Inferior parietal cortex (tissue), 1 donor: ENCODE measurements at regions not wholly inside any gene's neighbourhood (a gene's known extent, or its start where the extent isn't known, plus 50 kb on each side); places are given as distances from the start of the nearest gene placed in this dataset.

Experiments used
- DNase-seq: peaks from one replicate; pipeline ENCODE4 v3.0.0-alpha.2; 2016; ENCODE audit errors: extremely low spot score

DNA sequence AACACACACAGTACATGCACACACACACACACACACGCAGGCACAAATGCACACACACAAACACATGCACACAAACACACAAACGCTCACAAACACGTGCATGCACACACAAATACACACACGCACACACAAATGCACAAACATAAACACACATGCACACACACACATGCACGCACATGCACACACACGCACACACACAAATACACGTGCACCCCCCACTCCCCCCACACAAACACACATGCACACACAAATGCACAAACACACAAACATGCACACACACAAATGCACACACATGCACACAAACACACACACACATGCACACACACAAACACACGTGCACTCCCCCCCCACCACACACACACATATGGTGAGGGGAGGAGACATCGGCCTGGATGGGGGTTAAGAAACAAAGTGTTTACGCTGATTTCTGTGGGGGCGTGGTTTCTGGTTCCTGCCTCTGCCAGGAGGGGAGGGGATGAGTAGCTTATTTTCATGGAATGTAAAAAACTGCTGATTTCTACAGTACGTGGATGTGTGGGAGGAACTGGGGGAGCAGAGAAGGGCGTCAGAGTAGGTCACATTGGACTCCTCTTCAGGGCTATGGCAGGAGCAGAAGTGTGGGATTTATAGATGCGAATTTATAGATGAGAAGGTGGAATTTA lies 607.2 kb downstream of the QKI start:
- DNase-seq: no peak

- no peak for DNase-seq
These were observed 605.6 kb downstream of the QKI start for GRCh38 chr6:164020142-164020541.

GRCh38 chr6:164018133-164018532 lies 603.6 kb downstream of the QKI start:
- no peak for DNase-seq

- no peak for DNase-seq
These were observed 601.5 kb downstream of the QKI start for GRCh38 chr6:164016056-164016455.

DNA sequence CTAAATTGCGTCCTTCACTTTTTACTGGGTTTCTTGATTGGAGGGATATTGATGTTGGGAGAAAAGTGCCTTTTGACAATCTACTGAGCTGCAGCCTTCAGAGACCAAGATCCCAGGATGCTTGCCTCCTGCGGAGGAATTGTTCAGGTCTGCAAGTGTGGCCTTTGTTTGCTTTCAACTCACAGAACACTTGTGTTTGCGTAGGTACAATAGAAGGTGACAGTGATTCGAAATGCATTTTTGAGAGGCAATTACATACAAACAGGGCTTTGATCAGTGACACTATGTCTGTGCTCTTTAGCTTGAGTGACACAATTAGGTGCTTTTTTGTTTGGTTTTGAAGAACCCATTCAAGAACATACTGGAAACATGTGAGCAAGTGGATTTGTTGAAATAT lies 600.6 kb downstream of the QKI start:
- DNase-seq: no peak

DNA sequence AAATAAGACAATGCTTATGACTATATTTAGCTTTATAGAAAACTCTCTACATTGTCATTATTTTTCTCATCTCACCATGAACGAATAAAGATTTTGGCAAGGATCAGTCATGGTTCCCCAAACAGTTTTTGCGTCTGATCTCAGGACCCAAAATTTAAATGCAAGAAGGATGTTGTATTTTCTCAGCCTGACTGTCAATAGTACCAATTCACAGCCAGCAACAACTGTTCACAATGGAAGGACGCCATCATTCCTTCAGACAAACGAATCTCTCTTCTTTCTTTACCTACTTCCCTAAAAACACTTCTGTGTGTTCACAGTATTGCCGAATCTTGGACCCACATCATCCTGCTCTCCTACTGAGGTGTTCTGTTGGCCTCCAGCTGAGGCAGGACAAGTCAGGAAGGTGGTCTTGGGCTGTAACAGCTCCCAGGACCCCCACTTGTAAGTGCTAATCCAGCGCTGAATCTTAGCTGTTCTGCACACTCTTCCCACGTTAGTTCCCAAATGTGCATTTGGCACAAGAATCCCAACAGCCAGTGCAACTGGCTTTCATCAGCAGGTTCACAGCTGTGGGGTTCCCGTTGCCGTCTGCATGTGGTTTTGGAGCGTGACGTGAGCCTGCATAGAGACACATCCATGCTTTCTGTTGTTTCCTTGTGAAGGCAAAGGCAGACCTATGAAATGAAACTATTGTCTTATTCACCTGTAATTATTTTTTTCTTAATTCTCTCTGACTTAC lies 600.0 kb downstream of the QKI start:
- no peak for DNase-seq

DNA sequence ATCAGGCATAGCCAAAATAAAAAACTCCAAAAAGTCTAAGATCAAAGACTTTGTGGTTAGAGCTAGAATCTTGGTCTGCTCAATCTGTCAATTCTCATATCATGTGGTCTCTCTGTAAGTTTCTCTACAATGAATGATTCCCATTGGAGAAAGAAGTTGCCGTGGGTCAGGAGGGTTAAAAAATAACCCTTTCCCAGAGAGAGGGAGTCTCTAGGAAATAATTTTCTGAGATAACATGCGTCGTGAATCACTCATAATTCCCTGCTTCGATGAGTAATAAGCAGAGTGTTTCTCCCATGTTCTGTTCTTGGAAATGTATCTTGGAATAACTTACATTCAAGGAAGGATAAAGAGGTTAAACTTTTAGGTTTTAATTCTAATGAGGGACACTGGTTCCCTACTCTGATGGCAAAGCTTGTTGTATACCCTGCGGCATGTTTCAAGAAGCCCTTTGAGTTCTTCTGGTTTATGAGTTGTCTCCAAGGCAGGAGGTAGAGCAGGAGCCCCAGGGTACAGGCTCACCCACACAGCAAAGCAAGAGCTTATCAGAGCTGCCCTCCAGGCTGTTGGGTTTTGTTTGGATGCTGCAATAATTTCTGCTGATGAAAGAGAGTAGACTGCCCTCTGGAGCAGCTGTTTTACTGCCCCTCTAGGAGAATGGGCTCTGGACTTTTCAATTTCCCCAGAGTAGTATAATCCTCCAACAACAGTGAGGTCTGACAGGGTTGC lies 599.1 kb downstream of the QKI start:
- no peak for DNase-seq

- no peak for DNase-seq
These were observed 596.8 kb downstream of the QKI start for GRCh38 chr6:164011321-164011720.

DNA sequence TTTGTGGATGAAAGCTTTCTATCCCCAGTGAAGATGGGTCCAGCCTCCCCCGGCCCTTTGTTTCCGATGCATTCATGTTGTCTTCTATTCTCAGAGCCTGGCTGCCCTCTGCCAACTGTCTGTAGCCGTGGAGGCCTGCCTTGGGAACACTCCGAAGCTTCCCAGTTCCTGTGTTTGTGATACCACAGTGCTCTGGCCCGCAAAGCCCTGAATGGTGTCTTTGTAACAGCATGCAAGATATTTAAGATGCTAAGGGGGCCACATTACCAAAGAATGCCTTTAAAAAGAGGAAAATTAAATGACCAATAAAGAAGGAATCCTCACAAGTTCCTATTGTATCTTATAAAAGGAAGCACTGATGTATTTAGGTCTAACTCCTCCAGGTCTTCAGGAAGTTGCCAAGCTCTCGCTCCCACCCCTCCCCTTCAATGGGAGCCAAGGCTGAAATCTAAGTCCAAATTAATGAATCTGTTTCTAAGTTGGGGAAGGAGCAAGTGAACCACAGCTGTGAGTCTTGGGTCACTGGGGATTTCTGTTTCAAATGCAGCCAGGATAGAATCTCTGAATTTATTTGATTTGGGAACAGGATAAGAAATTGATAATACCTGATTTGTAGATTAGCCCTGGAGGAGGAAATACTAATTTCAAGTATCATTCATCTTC lies 596.1 kb downstream of the QKI start:
- DNase-seq: no peak

DNA sequence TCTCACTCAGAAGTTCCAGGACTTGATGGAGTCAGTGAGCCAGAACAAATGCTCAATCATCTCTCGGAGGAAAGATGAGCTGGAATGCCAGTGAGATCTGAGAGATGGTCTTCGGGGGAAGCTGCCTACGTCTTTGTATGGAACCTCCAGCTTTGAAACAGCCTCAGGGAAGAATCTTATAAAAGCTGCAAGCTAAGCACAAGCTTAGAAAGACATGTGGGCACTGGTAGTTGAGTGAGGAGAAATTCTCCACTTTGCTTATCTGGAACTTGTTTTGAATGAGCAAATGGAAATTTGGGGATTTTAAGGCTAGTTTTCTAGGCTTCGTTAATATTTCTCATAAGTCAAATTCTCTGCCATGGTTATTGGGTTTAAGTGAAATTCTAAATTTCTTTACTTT lies 594.4 kb downstream of the QKI start:
- DNase-seq: no peak

- no peak for DNase-seq
These were observed 593.4 kb downstream of the QKI start for GRCh38 chr6:164007881-164008280.

GRCh38 chr6:164006459-164006858 lies 591.9 kb downstream of the QKI start:
- no peak for DNase-seq

DNA sequence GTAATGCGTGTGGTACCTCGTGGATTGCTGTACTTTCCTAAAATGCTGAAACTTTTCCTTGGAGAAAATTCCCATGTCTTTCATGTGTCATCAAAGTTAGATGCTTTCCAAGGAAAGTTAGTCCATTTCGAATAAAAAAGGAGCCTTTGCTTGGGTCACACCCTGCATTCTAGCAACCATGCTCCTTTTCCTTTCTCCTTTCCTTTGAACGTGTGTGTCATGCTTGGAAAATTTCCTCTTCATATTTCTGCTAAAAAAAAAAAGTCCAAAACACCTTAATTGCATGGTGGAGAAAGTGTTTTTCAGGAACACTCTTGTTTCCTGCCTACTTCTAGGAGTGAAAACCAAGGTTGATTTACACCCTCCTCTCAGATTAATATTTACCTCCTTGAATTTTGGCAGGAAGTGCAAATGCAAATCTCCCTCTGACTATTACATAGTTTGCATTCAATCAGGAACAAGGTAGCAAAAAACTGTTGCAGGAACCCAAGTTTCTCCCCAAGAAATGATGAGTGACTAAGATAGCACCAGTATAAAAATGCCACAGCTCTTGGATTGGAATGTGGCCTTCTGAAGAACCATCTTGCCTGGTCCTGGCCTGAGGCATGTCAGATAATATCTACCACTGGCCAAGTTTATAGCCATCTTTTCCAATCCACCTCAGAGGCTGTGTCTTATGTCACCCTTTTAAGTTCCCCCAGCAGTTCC lies 590.6 kb downstream of the QKI start:
- no peak for DNase-seq

- DNase-seq: no peak
These were observed 585.8 kb downstream of the QKI start for GRCh38 chr6:164000276-164000675.

DNA sequence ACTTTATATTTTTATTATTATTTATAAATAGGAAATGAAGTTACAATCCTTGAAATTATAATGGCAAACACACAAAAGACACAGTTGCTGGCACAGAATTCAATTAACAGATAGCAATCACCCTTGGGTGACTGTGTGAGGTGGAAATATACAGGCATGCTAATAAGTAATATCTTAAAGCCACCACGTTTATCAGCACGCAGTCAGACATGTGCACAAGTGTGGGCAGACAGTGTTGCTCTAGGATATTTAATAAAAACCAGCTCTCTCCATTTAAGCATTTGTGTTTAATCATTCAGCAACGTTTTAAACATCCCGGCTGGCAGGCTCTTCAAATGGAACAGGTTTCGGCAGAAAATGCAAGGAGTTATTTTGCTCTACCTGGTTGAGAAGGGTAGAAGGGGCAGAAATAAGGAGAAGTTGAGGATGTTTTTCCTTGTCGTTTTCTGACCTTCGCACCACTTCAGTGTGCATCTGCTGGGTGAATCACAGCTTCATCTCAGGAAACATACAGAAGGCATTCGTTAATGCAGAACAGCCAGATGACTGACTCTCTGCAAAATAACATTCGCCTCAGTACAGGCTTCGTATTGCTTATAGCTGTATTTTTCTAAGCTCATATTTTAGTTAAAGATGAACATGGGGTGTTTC lies 585.1 kb downstream of the QKI start:
- DNase-seq: no peak

- DNase-seq: no peak
These were observed 584.0 kb downstream of the QKI start for GRCh38 chr6:163998496-163998895.

DNA sequence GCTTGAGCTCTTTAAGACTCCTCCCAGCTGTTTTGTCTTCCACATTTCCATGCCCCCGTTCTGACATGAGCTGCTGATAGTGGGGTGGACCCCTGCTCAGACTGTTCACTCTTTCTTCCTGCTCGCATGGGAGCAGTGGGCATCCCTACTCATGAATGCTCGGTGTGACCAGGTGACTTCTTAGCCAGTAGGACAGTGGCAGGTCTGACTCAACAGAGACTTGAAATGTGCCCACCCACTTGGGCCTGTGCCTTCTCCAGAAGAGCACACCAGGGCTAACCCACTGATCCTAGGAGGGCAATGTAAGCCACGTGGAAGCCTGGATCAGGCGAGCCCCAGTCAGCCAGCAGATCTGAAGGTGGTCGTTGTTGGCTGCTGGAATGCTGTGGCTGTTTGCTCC lies 582.0 kb downstream of the QKI start:
- DNase-seq: no peak

DNA sequence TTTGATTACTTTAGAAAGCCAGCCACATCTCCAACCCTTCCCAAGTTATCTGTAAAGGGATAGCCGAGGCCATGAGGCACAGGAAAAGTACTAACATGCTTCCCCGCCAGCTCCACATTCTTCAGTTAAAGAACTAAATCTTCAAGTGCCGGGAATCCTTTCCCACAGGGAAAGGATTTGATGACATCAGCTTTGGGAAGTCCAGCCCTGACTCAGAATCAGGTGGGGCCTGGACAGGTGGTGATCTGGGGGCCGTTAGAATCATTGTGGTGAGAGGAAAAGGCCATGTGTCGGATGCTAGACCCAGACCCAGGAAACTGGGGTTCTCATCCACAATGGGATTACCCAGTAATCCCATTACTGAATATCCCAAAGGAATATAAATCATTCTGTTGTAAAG lies 580.0 kb downstream of the QKI start:
- DNase-seq: no peak

DNA sequence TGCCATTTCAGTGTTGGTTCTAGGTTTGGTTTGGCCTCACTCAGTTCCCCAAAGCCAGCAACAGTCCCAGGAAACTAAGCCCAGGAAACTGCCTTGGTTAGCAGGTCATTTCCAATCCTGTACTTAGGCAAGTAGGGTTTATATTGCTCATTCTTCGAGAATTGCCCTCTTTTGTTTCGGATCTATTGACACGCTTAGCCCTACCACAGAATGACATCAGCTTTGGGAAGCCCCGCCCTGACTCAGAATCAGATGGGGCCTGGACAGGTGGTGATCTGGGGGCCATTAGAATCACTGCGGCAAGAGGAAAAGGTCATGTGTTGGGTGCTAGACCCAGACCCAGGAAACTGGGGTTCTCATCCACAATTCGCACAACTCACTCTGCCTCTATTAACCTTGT lies 578.2 kb downstream of the QKI start:
- no peak for DNase-seq

- DNase-seq: no peak
These were observed 577.5 kb downstream of the QKI start for GRCh38 chr6:163992056-163992455.

DNA sequence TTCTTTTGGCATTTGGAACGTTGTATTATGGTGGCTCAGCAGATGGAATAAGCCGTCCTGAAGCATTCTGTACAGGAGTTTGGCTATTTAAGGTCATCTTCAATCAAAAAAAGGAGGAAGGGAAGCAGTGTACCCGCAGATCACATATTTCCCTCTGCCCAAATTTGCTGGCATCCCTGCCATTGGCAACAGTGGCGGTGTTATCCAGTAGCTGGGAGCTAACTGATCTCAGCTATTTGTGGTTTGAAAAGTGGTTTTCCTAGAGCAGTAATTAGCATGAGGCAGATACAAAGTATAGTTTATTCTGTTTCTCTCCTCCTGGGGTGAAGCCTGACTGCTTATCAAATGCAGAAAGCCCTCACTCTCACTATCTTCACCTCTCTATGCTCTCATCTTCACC lies 576.8 kb downstream of the QKI start:
- no peak for DNase-seq
